HepG2 (cell line): ENCODE measurements at regions not wholly inside any gene's neighbourhood (a gene's known extent, or its start where the extent isn't known, plus 50 kb on each side); places are given as distances from the start of the nearest gene placed in this dataset.

Source experiments
- ATAC-seq: fragments of 200-7000 bp; cut with Tn5 transposase; 3 replicates; pipeline ENCODE4 v1.9.1; 2020; ENCODE audit warnings: mild to moderate bottlenecking, moderate library complexity
- BruUV-seq: library from RNA; stranded (reverse); fragments of 400-500 nt; replicated peaks from 2 replicates; lab custom pipeline; 2021; lab: Mats Ljungman, UMichigan
- CTCF ChIA-PET: fragments of 300-600 bp; formaldehyde crosslinking; extraction: SDS; loops from one replicate; lab custom pipeline; 2021; ENCODE audit warnings: low total read pairs, inconsistent platforms, low intra/inter-chr PET ratio; lab: Yijun Ruan, JAX
- POLR2A ChIA-PET: fragments of 350-600 bp; sonication (Branson Sonifier 250); formaldehyde crosslinking; loops from one replicate; lab custom pipeline; 2020; ENCODE audit warnings: antibody characterized with exemption, inconsistent platforms; lab: Yijun Ruan, JAX
- DNase-seq: peaks from one replicate; pipeline ENCODE4 v3.0.0-alpha.2; 2015; ENCODE audit warnings: low spot score
- FAIRE-seq: peaks from 3 replicates; lab custom pipeline; 2011; peaks lifted over from hg19 to GRCh38; lab: Jason Lieb, UNC
- H2AFZ ChIP-seq: one replicate; pipeline ENCODE4 v1.6.1; 2011; ENCODE audit warnings: low read length, inconsistent platforms
- H3K27ac ChIP-seq: fragments of 300-600 bp; 3 replicates; pipeline ENCODE4 v1.8.0; 2011; ENCODE audit warnings: mixed run types, mild to moderate bottlenecking, mixed read lengths, low read length, inconsistent platforms; ENCODE audit not compliant: insufficient read depth; ENCODE audit errors: extremely low read length
- H3K27me3 ChIP-seq, 2 experiments: fragments of 200-600 bp in 1 of 2; 2 replicates in 1 of 2; 3 replicates in 1 of 2; pipeline versions ENCODE4 v1.6.0 to v1.8.0; 2011; ENCODE audit warnings: low read length in 2 of 2, mild to moderate bottlenecking in 2 of 2, moderate library complexity in 2 of 2, inconsistent platforms in 1 of 2; ENCODE audit not compliant: insufficient read depth in 2 of 2, control insufficient read depth in 1 of 2
- H3K36me3 ChIP-seq, 2 experiments: fragments of 200-600 bp in 1 of 2; replicated peaks in 1 of 2; 2 replicates in 1 of 2; 3 replicates in 1 of 2; pipeline versions ENCODE4 v1.5.1 to v1.8.0; 2011; ENCODE audit warnings: low read length in 2 of 2, inconsistent platforms in 1 of 2; ENCODE audit not compliant: insufficient read depth in 2 of 2, control insufficient read depth in 1 of 2
- H3K4me1 ChIP-seq: 2 replicates; pipeline ENCODE4 v1.5.1; 2012; ENCODE audit warnings: low read length, inconsistent platforms; ENCODE audit not compliant: insufficient read depth
- H3K4me2 ChIP-seq: 2 replicates; pipeline ENCODE4 v1.6.0; 2011; ENCODE audit warnings: low read depth, low read length, inconsistent platforms
- H3K4me3 ChIP-seq, 3 experiments: fragments of 200-600 bp in 1 of 3; sonication (generic), shearing (Covaris generic) in 1 of 3; replicated peaks in 1 of 3; 2 replicates each; pipeline ENCODE4 v1.5.1; 2011 to 2016; ENCODE audit warnings: low read length in 3 of 3, inconsistent platforms in 2 of 3, low read depth in 2 of 3, mild to moderate bottlenecking in 2 of 3, control low read depth in 1 of 3, mixed read lengths in 1 of 3; ENCODE audit not compliant: insufficient read depth in 1 of 3
- H3K79me2 ChIP-seq: one replicate; pipeline ENCODE4 v1.6.1; 2011; ENCODE audit warnings: low read length, inconsistent platforms; ENCODE audit not compliant: insufficient read depth
- H3K9ac ChIP-seq: 2 replicates; pipeline ENCODE4 v1.6.0; 2011; ENCODE audit warnings: mild to moderate bottlenecking, low read depth, low read length, inconsistent platforms; ENCODE audit not compliant: insufficient read depth
- H3K9me3 ChIP-seq: 2 replicates; pipeline ENCODE4 v1.5.1; 2012; ENCODE audit warnings: mild to moderate bottlenecking, low read length
- H4K20me1 ChIP-seq: 2 replicates; pipeline ENCODE4 v1.6.0; 2011; ENCODE audit warnings: inconsistent platforms, mild to moderate bottlenecking, low read length, moderate library complexity; ENCODE audit not compliant: insufficient read depth
- HMGXB3 ChIP-seq: sonication (generic); formaldehyde crosslinking; IDR thresholded peaks from 2 replicates; pipeline ENCODE4 v1.4.0; 2020; ENCODE audit warnings: missing genetic modification reagents, borderline replicate concordance
- RBAK ChIP-seq: sonication (generic); formaldehyde crosslinking; IDR thresholded peaks from 2 replicates; pipeline ENCODE4 v1.5.1; 2020; ENCODE audit warnings: mild to moderate bottlenecking, missing genetic modification reagents
- SCMH1 ChIP-seq: sonication (generic); formaldehyde crosslinking; IDR thresholded peaks from 2 replicates; pipeline ENCODE4 v1.9.0; 2021; ENCODE audit warnings: missing genetic modification reagents, mild to moderate bottlenecking, borderline replicate concordance
- YY1 ChIP-seq: IDR thresholded peaks from 2 replicates; pipeline ENCODE4 v1.6.1; 2011; ENCODE audit warnings: low read length, low read depth, moderate library complexity, mild to moderate bottlenecking; ENCODE audit not compliant: insufficient read depth, insufficient replicate concordance
- ZNF768 ChIP-seq: sonication (generic); formaldehyde crosslinking; IDR thresholded peaks from 2 replicates; pipeline ENCODE4 v1.4.0; 2020; ENCODE audit warnings: missing genetic modification reagents
- WGBS: methylation state at CpG from one replicate; pipeline ENCODE4 v1.1.6; 2017; ENCODE audit warnings: low lambda C conversion rate; 5-methylcytosine and 5-hydroxymethylcytosine counted together
- in situ Hi-C: cut with HindIII; loops from 2 replicates; pipeline ENCODE4 v1.10.0; 2017; ENCODE audit warnings: low pct_unique_long_range_greater_than_20kb; ENCODE audit not compliant: extremely low pct_ligation_motif_present
- intact Hi-C: fragments of 100-400 bp; cut with micrococcal nuclease; formaldehyde crosslinking; loops from one replicate; pipeline ENCODE4 v1.10.0; 2022; ENCODE audit not compliant: unreplicated experiment

DNA sequence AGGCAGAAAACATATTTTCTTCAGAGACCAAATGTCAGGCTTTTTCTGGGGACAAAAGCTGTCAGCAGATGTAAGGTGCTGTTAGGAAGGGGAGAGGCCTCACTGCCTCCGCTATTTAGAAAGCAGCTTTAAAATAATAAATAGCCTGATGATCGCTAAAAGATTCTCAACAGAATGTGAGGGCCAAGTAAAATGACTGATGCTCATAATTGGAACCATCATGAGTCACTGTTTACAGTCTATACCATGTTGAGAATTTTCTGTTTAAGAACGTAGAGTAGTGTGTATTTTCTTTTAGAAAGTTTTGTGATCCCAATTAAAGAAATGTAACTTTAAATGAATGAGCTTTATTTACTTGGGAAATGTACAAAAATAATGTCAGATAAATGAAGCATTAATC is 220.0 kb downstream of the CLIC5 start:
- Histone ChIP-seq H3K4me1 (no peaks in the 10 kb centered on the region), H3K36me3 (no peaks in the 10 kb centered on the region), H4K20me1 (no peaks in the 10 kb centered on the region), H3K9me3 (no peaks in the 10 kb centered on the region), H3K4me3 (no peak overlapping the region), H3K79me2 (no peaks in the 10 kb centered on the region), H3K9ac (no peak overlapping the region), H3K4me2 (no peak overlapping the region), H3K27me3 (peaks cover 0 to 3% of the 10 kb centered on the region in 2 experiments; a peak in 2 of 5 replicates), H3K27ac (no peak overlapping the region), H2AFZ (no peak overlapping the region)
- CTCF ChIA-PET: no interaction called here
- intact Hi-C loops: no loop called here
- FAIRE-seq (no peak), ATAC-seq (no peak), DNase-seq (no peak)
- no TSS peak for BruUV-seq
- TF ChIP-seq SCMH1 (CRISPR knock-in tag) (no peak), YY1 (no peak), RBAK (CRISPR knock-in tag) (no peak), HMGXB3 (CRISPR knock-in tag) (no peak), ZNF768 (CRISPR knock-in tag) (no peak)
- POLR2A ChIA-PET: no interaction called here
- WGBS: 32% methylated on average over 3 of the region's 3 CpGs
- in situ Hi-C loops: no loop called here
